IPS-20b (cell line): ENCODE measurements at regions not wholly inside any gene's neighbourhood (a gene's known extent, or its start where the extent isn't known, plus 50 kb on each side); places are given as distances from the start of the nearest gene placed in this dataset.

Source experiments
- H3K27ac ChIP-seq: one replicate; pipeline ENCODE4 v1.5.1; 2013; ENCODE audit warnings: low read length
- H3K27me3 ChIP-seq: 2 replicates; pipeline ENCODE4 v1.6.1; 2013; ENCODE audit warnings: mild to moderate bottlenecking, low read length, inconsistent platforms; ENCODE audit not compliant: insufficient read depth
- H3K36me3 ChIP-seq: 2 replicates; pipeline ENCODE4 v1.6.1; 2013; ENCODE audit warnings: low read depth, mild to moderate bottlenecking, inconsistent platforms, low read length, moderate library complexity; ENCODE audit not compliant: insufficient read depth
- H3K4me1 ChIP-seq: 2 replicates; pipeline ENCODE4 v1.6.1; 2013; ENCODE audit warnings: mild to moderate bottlenecking, control low read depth, inconsistent platforms, low read length, moderate library complexity; ENCODE audit not compliant: insufficient read depth
- H3K4me3 ChIP-seq: 2 replicates; pipeline ENCODE4 v1.5.1; 2013; ENCODE audit warnings: mild to moderate bottlenecking, low read length, inconsistent platforms
- H3K9ac ChIP-seq: 2 replicates; pipeline ENCODE4 v1.6.1; 2013; ENCODE audit warnings: low read depth, mild to moderate bottlenecking, inconsistent platforms, low read length, moderate library complexity
- H3K9me3 ChIP-seq: 2 replicates; pipeline ENCODE4 v1.6.1; 2013; ENCODE audit warnings: mild to moderate bottlenecking, low read depth, low read length, inconsistent platforms; ENCODE audit not compliant: insufficient read depth

GRCh38 chr16:47965439-47965838 is 190.4 kb downstream of the ABCC12 start:
- Histone ChIP-seq H3K9me3 (no peaks in the 10 kb centered on the region), H3K4me1 (peaks cover 22% of the 10 kb centered on the region), H3K36me3 (no peaks in the 10 kb centered on the region), H3K4me3 (no peak overlapping the region; the same call in 1 of the 2 replicates), H3K27me3 (no peaks in the 10 kb centered on the region), H3K9ac (peak overlapping the region; percentile 28; the same call in 1 of the 2 replicates), H3K27ac (no peak overlapping the region)

- Histone ChIP-seq H3K9me3 (no peaks in the 10 kb centered on the region), H3K36me3 (no peaks in the 10 kb centered on the region), H3K27me3 (no peaks in the 10 kb centered on the region), H3K4me1 (no peaks in the 10 kb centered on the region; the same call in 1 of the 2 replicates), H3K27ac (no peak overlapping the region), H3K4me3 (no peak overlapping the region), H3K9ac (no peak overlapping the region)
These were observed 197.1 kb downstream of the ABCC12 start for GRCh38 chr16:47958726-47959125.

DNA sequence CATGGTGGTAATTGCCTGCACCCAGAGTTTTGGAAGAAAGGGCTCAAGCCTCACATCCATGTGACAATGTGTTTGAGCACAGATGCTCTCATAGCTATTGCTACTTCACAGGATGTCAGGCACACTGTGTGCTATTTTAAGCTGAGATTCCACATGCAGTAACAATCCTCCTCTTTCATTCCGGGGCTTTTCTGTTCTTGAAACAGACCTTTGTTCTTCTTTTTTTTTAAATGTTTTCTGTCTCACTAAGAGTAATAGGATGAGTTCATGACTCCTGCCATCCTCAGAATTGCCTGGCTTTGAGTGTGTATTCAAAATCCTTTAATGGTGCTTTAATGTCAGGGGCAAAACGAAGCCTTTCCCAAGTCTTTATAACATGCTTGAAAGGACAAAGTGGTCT is 198.9 kb downstream of the ABCC12 start:
- Histone ChIP-seq H3K27ac (no peak overlapping the region), H3K27me3 (no peaks in the 10 kb centered on the region), H3K4me1 (no peaks in the 10 kb centered on the region; the same call in 1 of the 2 replicates), H3K4me3 (no peak overlapping the region), H3K9me3 (no peaks in the 10 kb centered on the region), H3K36me3 (no peaks in the 10 kb centered on the region), H3K9ac (no peak overlapping the region)

DNA sequence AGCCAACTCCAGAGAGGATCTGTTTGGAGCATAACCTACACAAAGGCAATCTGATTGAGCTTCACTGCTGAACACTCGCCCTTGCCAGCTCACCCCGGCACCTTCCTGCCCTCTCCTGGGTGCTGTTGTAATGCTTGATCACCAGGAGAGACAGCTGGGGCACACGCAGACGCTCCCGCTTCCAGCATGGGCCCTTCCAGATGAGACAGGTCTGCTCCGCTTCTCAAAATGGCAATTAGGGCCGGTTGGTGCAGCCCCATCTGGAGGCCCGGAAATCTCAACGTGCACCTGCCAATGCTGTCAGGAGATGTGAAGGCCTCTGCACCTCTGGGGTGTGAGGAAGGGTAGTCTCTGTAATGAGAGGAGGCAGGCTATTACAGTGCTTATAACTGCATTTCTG is 206.1 kb downstream of the ABCC12 start:
- Histone ChIP-seq H3K9me3 (no peaks in the 10 kb centered on the region), H3K9ac (no peak overlapping the region)

DNA sequence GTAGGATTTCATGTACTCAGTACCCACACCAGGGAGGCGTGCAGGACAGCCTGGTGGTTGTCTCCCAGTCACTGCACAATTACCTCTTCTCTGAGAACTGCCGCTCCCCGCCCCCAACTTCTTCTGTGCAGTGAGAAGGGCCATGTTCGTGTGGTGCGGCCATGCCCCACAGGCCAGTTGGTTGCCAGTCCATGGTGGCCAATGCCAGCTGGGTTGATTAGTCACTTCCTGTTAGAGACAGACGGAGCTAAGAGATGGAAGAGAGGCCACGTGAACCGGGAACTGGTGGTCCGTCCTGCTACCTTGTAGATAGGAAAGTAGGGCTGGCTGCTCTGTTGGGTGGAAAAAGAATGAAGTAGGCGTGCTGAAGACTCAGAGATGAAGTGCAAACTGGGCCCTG is 206.5 kb downstream of the ABCC12 start:
- no peaks in the 10 kb centered on the region for H3K36me3 ChIP-seq
- no peaks in the 10 kb centered on the region for H3K4me1 ChIP-seq
- no peaks in the 10 kb centered on the region for H3K27me3 ChIP-seq
- H3K9me3 ChIP-seq, result no peaks in the 10 kb centered on the region
- no peak overlapping the region for H3K4me3 ChIP-seq
- no peak overlapping the region for H3K9ac ChIP-seq
- H3K27ac ChIP-seq, result no peak overlapping the region

More for the DNA sequence above, 206.1 kb downstream of the ABCC12 start:
- no peak overlapping the region for H3K4me3 ChIP-seq
- no peaks in the 10 kb centered on the region for H3K27me3 ChIP-seq
- H3K27ac ChIP-seq, result no peak overlapping the region
- no peaks in the 10 kb centered on the region for H3K4me1 ChIP-seq
- no peaks in the 10 kb centered on the region for H3K36me3 ChIP-seq

DNA sequence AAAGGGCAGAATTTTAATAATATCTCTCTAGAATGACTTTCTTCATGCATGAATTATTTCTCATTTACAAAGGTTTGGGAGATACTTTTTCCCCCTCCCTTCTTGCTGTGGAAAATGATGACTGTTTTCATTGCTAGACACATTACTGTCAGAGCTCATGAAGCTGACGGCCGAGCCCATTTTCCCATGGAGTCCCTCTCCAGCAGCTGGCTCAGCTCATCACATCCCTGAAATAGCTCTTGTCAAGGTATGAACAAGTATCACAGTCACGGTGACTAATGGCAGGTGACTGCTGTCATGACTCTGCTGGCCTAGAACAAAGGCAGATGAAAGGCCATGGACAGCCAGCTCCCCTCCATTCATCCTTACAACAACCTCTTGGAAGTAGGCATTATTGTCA is 208.1 kb downstream of the ABCC12 start:
- no peaks in the 10 kb centered on the region for H3K27me3 ChIP-seq
- H3K27ac ChIP-seq, result no peak overlapping the region
- H3K4me1 ChIP-seq, result no peaks in the 10 kb centered on the region
- no peak overlapping the region for H3K9ac ChIP-seq
- no peaks in the 10 kb centered on the region for H3K36me3 ChIP-seq
- no peaks in the 10 kb centered on the region for H3K9me3 ChIP-seq
- H3K4me3 ChIP-seq, result no peak overlapping the region

GRCh38 chr16:47946092-47946491 is 209.7 kb downstream of the ABCC12 start:
- no peaks in the 10 kb centered on the region for H3K27me3 ChIP-seq
- H3K4me1 ChIP-seq, result no peaks in the 10 kb centered on the region
- H3K36me3 ChIP-seq, result no peaks in the 10 kb centered on the region
- H3K9me3 ChIP-seq, result no peaks in the 10 kb centered on the region
- no peak overlapping the region for H3K4me3 ChIP-seq
- no peak overlapping the region for H3K27ac ChIP-seq
- no peak overlapping the region for H3K9ac ChIP-seq

GRCh38 chr16:47944589-47944988 is 211.2 kb downstream of the ABCC12 start:
- no peak overlapping the region for H3K27ac ChIP-seq
- H3K4me1 ChIP-seq, result no peaks in the 10 kb centered on the region
- no peaks in the 10 kb centered on the region for H3K27me3 ChIP-seq
- no peaks in the 10 kb centered on the region for H3K36me3 ChIP-seq
- no peaks in the 10 kb centered on the region for H3K9me3 ChIP-seq
- H3K9ac ChIP-seq, result no peak overlapping the region
- no peak overlapping the region for H3K4me3 ChIP-seq

DNA sequence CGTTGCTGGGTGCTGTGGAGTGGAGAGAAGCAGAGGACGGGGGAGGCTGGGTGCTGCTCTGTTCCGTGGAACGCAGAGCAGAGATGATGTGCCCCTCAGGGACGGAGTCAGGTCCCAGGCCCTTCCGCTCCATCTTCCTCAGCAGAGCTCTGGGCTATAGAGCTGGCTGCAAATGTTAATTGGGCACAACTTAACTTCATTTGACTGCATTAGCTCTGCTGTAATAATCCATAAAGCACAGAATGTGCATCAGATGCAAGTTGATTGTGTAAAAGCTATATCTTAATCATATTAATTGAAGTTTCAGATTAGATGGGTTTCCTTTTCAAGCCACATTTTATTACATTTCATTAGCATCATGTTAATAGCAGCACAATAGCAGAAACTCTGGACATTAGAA is 212.6 kb downstream of the ABCC12 start:
- H3K27ac ChIP-seq, result no peak overlapping the region
- H3K4me1 ChIP-seq, result no peaks in the 10 kb centered on the region
- no peak overlapping the region for H3K9ac ChIP-seq
- H3K9me3 ChIP-seq, result no peaks in the 10 kb centered on the region
- no peaks in the 10 kb centered on the region for H3K36me3 ChIP-seq
- no peak overlapping the region for H3K4me3 ChIP-seq
- H3K27me3 ChIP-seq, result no peaks in the 10 kb centered on the region

DNA sequence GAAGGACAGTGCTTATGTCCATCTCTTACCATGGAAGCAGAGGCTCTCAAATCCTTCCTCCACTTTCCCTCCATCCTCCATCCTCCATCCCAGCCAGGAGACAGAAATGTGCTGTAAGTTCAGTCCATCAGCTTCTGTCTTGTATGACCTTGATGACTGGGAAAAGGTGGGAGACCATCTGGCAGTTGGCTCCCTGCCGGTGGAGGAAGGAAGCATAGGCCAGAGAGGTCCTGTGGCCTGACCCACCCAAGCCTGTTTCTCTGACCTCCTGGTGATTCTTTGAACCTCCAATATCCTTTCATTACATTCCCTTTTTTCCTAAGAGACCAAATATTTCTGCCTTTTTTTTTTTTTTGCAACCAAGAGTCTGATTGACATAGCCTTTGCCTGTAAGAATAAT is 215.3 kb downstream of the ABCC12 start:
- no peak overlapping the region for H3K4me3 ChIP-seq
- no peaks in the 10 kb centered on the region for H3K36me3 ChIP-seq
- no peaks in the 10 kb centered on the region for H3K27me3 ChIP-seq
- no peaks in the 10 kb centered on the region for H3K9me3 ChIP-seq
- no peak overlapping the region for H3K9ac ChIP-seq
- no peak overlapping the region for H3K27ac ChIP-seq
- no peaks in the 10 kb centered on the region for H3K4me1 ChIP-seq

DNA sequence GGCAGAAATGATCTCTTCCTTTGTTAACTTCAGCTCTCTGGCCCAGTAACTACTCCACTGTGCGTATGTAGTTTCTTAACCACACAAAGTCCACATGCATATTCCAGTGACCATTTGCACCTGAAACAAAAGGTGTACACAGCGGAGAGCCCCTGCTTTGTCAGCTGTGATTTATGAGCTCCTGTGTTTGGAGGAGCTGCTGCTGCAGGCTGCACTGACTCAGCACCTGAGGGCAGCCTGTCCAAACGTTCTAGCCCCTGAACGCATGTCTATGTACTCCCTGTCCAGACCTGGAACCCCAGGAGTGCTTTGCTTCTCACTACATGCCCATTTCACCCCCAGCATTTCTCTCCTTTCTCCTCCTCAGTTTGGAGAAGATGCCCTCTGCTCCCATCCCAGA is 216.1 kb downstream of the ABCC12 start:
- Histone ChIP-seq H3K36me3 (no peaks in the 10 kb centered on the region), H3K9me3 (no peaks in the 10 kb centered on the region), H3K9ac (no peak overlapping the region), H3K4me3 (no peak overlapping the region), H3K27me3 (no peaks in the 10 kb centered on the region), H3K27ac (no peak overlapping the region), H3K4me1 (no peaks in the 10 kb centered on the region)

DNA sequence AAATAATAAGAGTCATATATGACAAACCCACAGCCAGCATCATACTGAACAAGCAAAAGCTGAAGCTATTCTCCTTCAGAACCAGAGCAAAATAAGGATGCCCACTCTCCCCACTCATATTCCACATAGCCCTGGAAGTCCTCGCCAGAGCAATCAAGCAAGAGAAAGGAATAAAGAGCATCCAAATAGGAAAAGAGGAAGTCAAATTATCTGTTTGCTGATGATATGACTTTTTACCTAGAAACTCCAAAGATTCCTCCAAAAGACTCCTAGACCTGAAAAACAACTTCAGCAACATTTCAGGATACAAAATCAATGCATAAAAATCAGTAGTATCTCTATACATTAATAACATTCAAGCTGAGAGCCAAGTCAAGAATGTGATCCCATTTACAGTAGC is 217.5 kb downstream of the ABCC12 start:
- Histone ChIP-seq H3K4me3 (no peak overlapping the region), H3K27ac (no peak overlapping the region), H3K36me3 (no peaks in the 10 kb centered on the region), H3K9ac (no peak overlapping the region), H3K9me3 (no peaks in the 10 kb centered on the region), H3K4me1 (no peaks in the 10 kb centered on the region), H3K27me3 (no peaks in the 10 kb centered on the region)

DNA sequence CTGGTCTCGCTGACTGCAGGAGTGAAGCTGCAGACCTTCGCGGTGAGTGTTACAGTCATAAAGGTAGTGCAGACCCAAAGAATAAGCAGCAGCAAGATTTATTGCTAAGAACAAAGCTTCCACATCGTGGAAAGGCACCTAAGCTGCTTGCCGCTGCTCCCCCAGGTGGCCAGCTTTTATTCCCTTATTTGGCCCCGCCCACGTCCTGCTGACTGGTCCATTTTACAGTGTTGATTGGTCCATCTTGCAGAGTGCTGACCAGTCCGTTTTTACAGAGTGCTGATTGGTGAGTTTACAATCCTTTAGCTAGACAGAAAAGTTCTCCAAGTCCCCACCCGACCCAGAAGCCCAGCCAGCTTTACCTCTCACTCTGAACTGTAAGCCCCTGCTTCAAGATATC is 227.8 kb downstream of the ABCC12 start:
- no peak overlapping the region for H3K27ac ChIP-seq

More for the DNA sequence above, 227.8 kb downstream of the ABCC12 start:
- no peaks in the 10 kb centered on the region for H3K36me3 ChIP-seq
- H3K4me1 ChIP-seq, result no peaks in the 10 kb centered on the region
- H3K27me3 ChIP-seq, result no peaks in the 10 kb centered on the region
- no peak overlapping the region for H3K4me3 ChIP-seq
- no peak overlapping the region for H3K9ac ChIP-seq
- H3K9me3 ChIP-seq, result no peaks in the 10 kb centered on the region; the same call in 1 of the 2 replicates
